Esophagus muscularis mucosa (tissue), 3 donors: ENCODE measurements at regions not wholly inside any gene's neighbourhood (a gene's known extent, or its start where the extent isn't known, plus 50 kb on each side); places are given as distances from the start of the nearest gene placed in this dataset.

Experiments
- POLR2A ChIP-seq: fragments of 450-650 bp; IDR thresholded peaks from one replicate; pipeline ENCODE4 v1.6.1; 2017; ENCODE audit warnings: antibody characterized with exemption, moderate library complexity, mild to moderate bottlenecking, low read depth
- TF ChIP-seq, protein P1 (sequence below), 3 experiments: fragments of 200-600 bp in 2 of 3; fragments of 450-650 bp in 1 of 3; sonication (generic) in 2 of 3; IDR thresholded peaks; one replicate each; pipeline ENCODE4 v1.5.1; 2017 to 2019; ENCODE audit warnings: antibody characterized with exemption in 3 of 3, mild to moderate bottlenecking in 2 of 3, moderate library complexity in 1 of 3

DNA sequence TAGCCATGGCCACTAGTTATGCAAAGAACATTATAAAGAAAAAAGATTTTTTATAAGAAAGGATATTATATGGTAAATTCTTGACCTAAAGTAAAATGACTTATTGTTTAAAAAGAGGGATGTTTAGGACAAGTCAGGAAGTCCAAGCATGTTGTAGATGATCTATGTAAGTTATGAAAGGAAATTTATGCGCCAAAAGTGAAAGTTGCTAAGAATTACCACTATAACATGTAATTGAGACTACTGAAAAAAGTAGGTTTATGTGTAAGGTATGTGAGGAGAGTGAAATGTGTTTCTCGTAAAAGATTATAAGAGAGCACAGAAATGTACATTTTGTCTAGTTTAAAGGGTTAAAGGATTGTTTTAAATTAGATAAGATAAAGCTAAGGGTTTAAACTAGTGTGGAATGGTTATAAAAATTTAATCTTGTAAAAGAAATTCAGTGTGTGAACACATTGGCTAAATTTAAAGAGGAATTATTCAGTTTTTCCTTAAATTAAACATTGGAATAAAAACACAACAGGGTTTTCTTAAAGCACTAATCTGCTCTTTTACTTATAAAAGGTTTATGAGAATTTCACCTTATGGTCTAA, 1100.4 kb upstream of the EDIL3 start:
- TF ChIP-seq, protein P1, sequence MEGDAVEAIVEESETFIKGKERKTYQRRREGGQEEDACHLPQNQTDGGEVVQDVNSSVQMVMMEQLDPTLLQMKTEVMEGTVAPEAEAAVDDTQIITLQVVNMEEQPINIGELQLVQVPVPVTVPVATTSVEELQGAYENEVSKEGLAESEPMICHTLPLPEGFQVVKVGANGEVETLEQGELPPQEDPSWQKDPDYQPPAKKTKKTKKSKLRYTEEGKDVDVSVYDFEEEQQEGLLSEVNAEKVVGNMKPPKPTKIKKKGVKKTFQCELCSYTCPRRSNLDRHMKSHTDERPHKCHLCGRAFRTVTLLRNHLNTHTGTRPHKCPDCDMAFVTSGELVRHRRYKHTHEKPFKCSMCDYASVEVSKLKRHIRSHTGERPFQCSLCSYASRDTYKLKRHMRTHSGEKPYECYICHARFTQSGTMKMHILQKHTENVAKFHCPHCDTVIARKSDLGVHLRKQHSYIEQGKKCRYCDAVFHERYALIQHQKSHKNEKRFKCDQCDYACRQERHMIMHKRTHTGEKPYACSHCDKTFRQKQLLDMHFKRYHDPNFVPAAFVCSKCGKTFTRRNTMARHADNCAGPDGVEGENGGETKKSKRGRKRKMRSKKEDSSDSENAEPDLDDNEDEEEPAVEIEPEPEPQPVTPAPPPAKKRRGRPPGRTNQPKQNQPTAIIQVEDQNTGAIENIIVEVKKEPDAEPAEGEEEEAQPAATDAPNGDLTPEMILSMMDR (IDR thresholded peaks at IDR 0.05), result no peak
- TF ChIP-seq POLR2A, result no peak
